Vagina (tissue), 2 donors: ENCODE measurements at regions not wholly inside any gene's neighbourhood (a gene's known extent, or its start where the extent isn't known, plus 50 kb on each side); places are given as distances from the start of the nearest gene placed in this dataset.

Experiments used
- POLR2A ChIP-seq, 2 donors: fragments of 450-650 bp; IDR thresholded peaks; one replicate each; pipeline ENCODE4 v1.6.1; 2017; ENCODE audit warnings: antibody characterized with exemption in 2 of 2, mild to moderate bottlenecking in 2 of 2, moderate library complexity in 2 of 2
- TF ChIP-seq, protein P1 (sequence below), 3 experiments: fragments of 450-650 bp in 2 of 3; fragments of 200-600 bp in 1 of 3; sonication (generic) in 1 of 3; IDR thresholded peaks; one replicate each; pipeline ENCODE4 v1.5.1; 2017 to 2019; ENCODE audit warnings: antibody characterized with exemption in 3 of 3, mild to moderate bottlenecking in 2 of 3, moderate library complexity in 2 of 3

DNA sequence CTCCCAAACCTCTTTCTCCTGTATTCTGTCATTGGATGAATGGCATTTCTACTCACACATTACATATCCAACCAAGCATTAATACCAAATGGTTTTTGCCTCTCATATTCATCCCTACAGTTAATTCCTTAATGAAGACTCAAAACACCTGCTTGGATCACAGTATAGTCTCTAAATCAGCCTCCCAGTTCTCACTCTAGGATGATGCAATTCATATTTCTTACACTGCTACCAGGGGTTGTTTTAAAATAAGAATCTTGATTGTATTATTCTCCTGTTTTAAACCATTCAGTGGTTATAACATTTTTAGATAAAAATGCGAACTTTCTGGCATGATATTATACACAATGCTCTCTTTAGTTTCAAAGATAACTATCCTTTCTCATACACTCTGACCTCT lies 281.4 kb upstream of the ZEB2 start:
- TF ChIP-seq, protein P1, sequence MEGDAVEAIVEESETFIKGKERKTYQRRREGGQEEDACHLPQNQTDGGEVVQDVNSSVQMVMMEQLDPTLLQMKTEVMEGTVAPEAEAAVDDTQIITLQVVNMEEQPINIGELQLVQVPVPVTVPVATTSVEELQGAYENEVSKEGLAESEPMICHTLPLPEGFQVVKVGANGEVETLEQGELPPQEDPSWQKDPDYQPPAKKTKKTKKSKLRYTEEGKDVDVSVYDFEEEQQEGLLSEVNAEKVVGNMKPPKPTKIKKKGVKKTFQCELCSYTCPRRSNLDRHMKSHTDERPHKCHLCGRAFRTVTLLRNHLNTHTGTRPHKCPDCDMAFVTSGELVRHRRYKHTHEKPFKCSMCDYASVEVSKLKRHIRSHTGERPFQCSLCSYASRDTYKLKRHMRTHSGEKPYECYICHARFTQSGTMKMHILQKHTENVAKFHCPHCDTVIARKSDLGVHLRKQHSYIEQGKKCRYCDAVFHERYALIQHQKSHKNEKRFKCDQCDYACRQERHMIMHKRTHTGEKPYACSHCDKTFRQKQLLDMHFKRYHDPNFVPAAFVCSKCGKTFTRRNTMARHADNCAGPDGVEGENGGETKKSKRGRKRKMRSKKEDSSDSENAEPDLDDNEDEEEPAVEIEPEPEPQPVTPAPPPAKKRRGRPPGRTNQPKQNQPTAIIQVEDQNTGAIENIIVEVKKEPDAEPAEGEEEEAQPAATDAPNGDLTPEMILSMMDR (IDR thresholded peaks at IDR 0.05), result no peak
- no peak for TF ChIP-seq POLR2A (IDR thresholded peaks at IDR 0.05)
